Activated CD4-positive, alpha-beta T cell treated with anti-CD3 and anti-CD28 coated beads for 48 hours (primary cell): ENCODE measurements at regions not wholly inside any gene's neighbourhood (a gene's known extent, or its start where the extent isn't known, plus 50 kb on each side); places are given as distances from the start of the nearest gene placed in this dataset.
A peak's percentile ranks its signal among the peaks of the same experiment; 100 is the strongest.

ENCODE experiments used
- DNase-seq: peaks from one replicate; pipeline ENCODE4 v3.0.0-alpha.2; 2020

GRCh38 chr5:158553195-158553961 lies 546.3 kb downstream of the EBF1 start:
- no peak for DNase-seq

- no peak for DNase-seq
These were observed 547.5 kb downstream of the EBF1 start for GRCh38 chr5:158552241-158552640.

- no peak for DNase-seq
These were observed 550.4 kb downstream of the EBF1 start for GRCh38 chr5:158549311-158549710.

GRCh38 chr5:158546748-158547147 lies 553.0 kb downstream of the EBF1 start:
- no peak for DNase-seq

GRCh38 chr5:158545949-158546530 lies 553.7 kb downstream of the EBF1 start:
- no peak for DNase-seq

GRCh38 chr5:158544388-158545339 lies 555.1 kb downstream of the EBF1 start:
- no peak for DNase-seq

- DNase-seq = no peak
These were observed 556.0 kb downstream of the EBF1 start for GRCh38 chr5:158543539-158544387.

GRCh38 chr5:158541536-158542297 lies 558.0 kb downstream of the EBF1 start:
- peak; percentile 11 for DNase-seq

- DNase-seq = no peak
These were observed 561.1 kb downstream of the EBF1 start for GRCh38 chr5:158538506-158539074.

GRCh38 chr5:158537366-158537765 lies 562.4 kb downstream of the EBF1 start:
- no peak for DNase-seq

- no peak for DNase-seq
These were observed 565.5 kb downstream of the EBF1 start for GRCh38 chr5:158534203-158534602.

GRCh38 chr5:158532739-158533138 lies 567.0 kb downstream of the EBF1 start:
- DNase-seq = no peak

GRCh38 chr5:158531860-158532259 lies 567.9 kb downstream of the EBF1 start:
- no peak for DNase-seq

GRCh38 chr5:158530115-158530514 lies 569.6 kb downstream of the EBF1 start:
- DNase-seq = no peak

- no peak for DNase-seq
These were observed 570.3 kb downstream of the EBF1 start for GRCh38 chr5:158529454-158529853.

- no peak for DNase-seq
These were observed 574.1 kb downstream of the EBF1 start for GRCh38 chr5:158525663-158526062.

GRCh38 chr5:158524070-158524469 lies 575.6 kb downstream of the EBF1 start:
- DNase-seq = no peak

GRCh38 chr5:158522776-158523175 lies 576.9 kb downstream of the EBF1 start:
- DNase-seq = no peak

GRCh38 chr5:158521995-158522394 lies 577.7 kb downstream of the EBF1 start:
- no peak for DNase-seq

- no peak for DNase-seq
These were observed 580.2 kb downstream of the EBF1 start for GRCh38 chr5:158519433-158520021.

GRCh38 chr5:158516521-158516920 lies 583.2 kb downstream of the EBF1 start:
- no peak for DNase-seq
